ENCODE measurements at regions not wholly inside any gene's neighbourhood (a gene's known extent, or its start where the extent isn't known, plus 50 kb on each side); places are given as distances from the start of the nearest gene placed in this dataset.

- Histone ChIP-seq H4K5ac (ENCODE audit: low read depth, low read length) (no peak overlapping the region), H2BK15ac (ENCODE audit: low read depth, low read length) (no peak overlapping the region), H3K36me3 (ENCODE audit: control insufficient read depth, insufficient read depth, low read length) (no peaks in the 10 kb centered on the region), H2BK5ac (ENCODE audit: low read depth, low read length, poor library complexity, severe bottlenecking) (no peak overlapping the region), H3K4ac (ENCODE audit: low read depth, low read length) (no peak overlapping the region), H3K56ac (ENCODE audit: extremely low read depth, insufficient read depth, low read length) (no peak overlapping the region), H2BK20ac (ENCODE audit: low read depth, low read length) (no peak overlapping the region), H2BK120ac (ENCODE audit: low read depth, low read length) (no peak overlapping the region), H4K8ac (ENCODE audit: low read depth in 2 of 2, low read length in 2 of 2) (no peak overlapping the region), H2AK9ac (replicated peaks; ENCODE audit: low read depth, low read length, poor library complexity) (no peak overlapping the region), H3K27ac (ENCODE audit: insufficient read depth, low read length) (no peak overlapping the region), H4K91ac (ENCODE audit: insufficient read depth, low read depth, low read length) (no peak overlapping the region), H3K9me3 (ENCODE audit: control insufficient read depth, insufficient read depth, low read length) (peaks cover 19% of the 10 kb centered on the region), H2AK5ac (ENCODE audit: low read depth, low read length) (no peak overlapping the region), H3K79me1 (ENCODE audit: low read depth in 1 of 2, low read length in 2 of 2) (no peaks in the 10 kb centered on the region), H4K20me1 (ENCODE audit: insufficient read depth, low read length) (no peaks in the 10 kb centered on the region), H3K4me2 (ENCODE audit: low read depth, low read length) (no peak overlapping the region), H3K4me1 (ENCODE audit: control insufficient read depth, insufficient read depth, low read length) (no peaks in the 10 kb centered on the region), H3K23ac (ENCODE audit: low read depth, low read length) (no peak overlapping the region), H3K9ac (ENCODE audit: low read depth, low read length) (no peak overlapping the region), H3K27me3 (ENCODE audit: control insufficient read depth, insufficient read depth, low read length) (no peaks in the 10 kb centered on the region), H3K4me3 (ENCODE audit: insufficient read depth, low read depth, low read length) (no peak overlapping the region), H3K18ac (ENCODE audit: low read depth, low read length) (no peak overlapping the region), H2AFZ (replicated peaks; ENCODE audit: low read length, poor library complexity) (no peak overlapping the region), H3K14ac (replicated peaks; ENCODE audit: low read depth, low read length) (no peak overlapping the region), H3K9me1 (ENCODE audit: insufficient read depth, low read length) (no peaks in the 10 kb centered on the region)
- ChIA-PET POLR2A (ENCODE audit: unreplicated experiment) (no interaction called here), CTCF (no interaction called here)
- no peak for TF ChIP-seq MXI1 (IDR thresholded peaks at IDR 0.05; ENCODE audit: borderline replicate concordance, low read depth, low read length)
- TF ChIP-seq RFX5 (IDR thresholded peaks at IDR 0.05; ENCODE audit: low read depth, low read length) = no peak
- TF ChIP-seq NFE2L2 (IDR thresholded peaks at IDR 0.05; ENCODE audit: low read depth, low read length) = no peak
- no peak for TF ChIP-seq USF2 (IDR thresholded peaks at IDR 0.05; ENCODE audit: low read depth, low read length)
- TF ChIP-seq MAZ (IDR thresholded peaks at IDR 0.05; ENCODE audit: borderline replicate concordance, low read depth, low read length) = no peak
- TF ChIP-seq RCOR1 (IDR thresholded peaks at IDR 0.05; ENCODE audit: insufficient replicate concordance, low read length) = no peak
- no peak for TF ChIP-seq SMC3 (IDR thresholded peaks at IDR 0.05; ENCODE audit: low read depth, low read length)
- TF ChIP-seq FOS (IDR thresholded peaks at IDR 0.05; ENCODE audit: low read depth, low read length) = no peak
- TF ChIP-seq, protein P1, sequence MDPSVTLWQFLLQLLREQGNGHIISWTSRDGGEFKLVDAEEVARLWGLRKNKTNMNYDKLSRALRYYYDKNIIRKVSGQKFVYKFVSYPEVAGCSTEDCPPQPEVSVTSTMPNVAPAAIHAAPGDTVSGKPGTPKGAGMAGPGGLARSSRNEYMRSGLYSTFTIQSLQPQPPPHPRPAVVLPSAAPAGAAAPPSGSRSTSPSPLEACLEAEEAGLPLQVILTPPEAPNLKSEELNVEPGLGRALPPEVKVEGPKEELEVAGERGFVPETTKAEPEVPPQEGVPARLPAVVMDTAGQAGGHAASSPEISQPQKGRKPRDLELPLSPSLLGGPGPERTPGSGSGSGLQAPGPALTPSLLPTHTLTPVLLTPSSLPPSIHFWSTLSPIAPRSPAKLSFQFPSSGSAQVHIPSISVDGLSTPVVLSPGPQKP (IDR thresholded peaks at IDR 0.05; ENCODE audit: borderline replicate concordance, low read depth, low read length) = no peak
- no peak for TF ChIP-seq MAFK (IDR thresholded peaks at IDR 0.05; ENCODE audit: low read depth, low read length)
- no peak for TF ChIP-seq POLR2A (IDR thresholded peaks at IDR 0.05; ENCODE audit: low read depth, low read length)
- no peak for TF ChIP-seq RAD21 (IDR thresholded peaks at IDR 0.05; ENCODE audit: low read length)
- in situ Hi-C loops (cut with MboI; ENCODE audit: low sequenced_read_pairs) = no loop called here
- DNase-seq (no peak), ATAC-seq (ENCODE audit: low read depth) (no peak)
- no CpG with 5 or more reads among the region's 3 CpGs for WGBS, 2 experiments (ENCODE audit: extremely low coverage in 2 of 2, insufficient read length in 1 of 2)
- dilution Hi-C loops (cut with HindIII; ENCODE audit: low sequenced_read_pairs, unreplicated experiment) = no loop called here
- no TSS peak for BruUV-seq (replicated peaks)
- intact Hi-C loops (cut with micrococcal nuclease) = no loop called here
Observed at GRCh38 chr6:168744861-168745260, 303.9 kb downstream of the SMOC2 start.
